ENCODE measurements at regions not wholly inside any gene's neighbourhood (a gene's known extent, or its start where the extent isn't known, plus 50 kb on each side); places are given as distances from the start of the nearest gene placed in this dataset.

GRCh38 chr11:76721755-76722677, 51.5 kb upstream of the LRRC32 start:
- TF ChIP-seq ZNF274 (IDR thresholded peaks at IDR 0.05; ENCODE audit: low read depth, low read length), result no peak
- TF ChIP-seq POLR2A (IDR thresholded peaks at IDR 0.05; ENCODE audit: borderline replicate concordance, extremely low read depth, insufficient read depth, insufficient read length), result no peak
- TF ChIP-seq CTCF (IDR thresholded peaks at IDR 0.05 in 2 of 3, conservative IDR thresholded peaks at IDR 0.05 in 1 of 3; ENCODE audit: borderline replicate concordance in 1 of 3, insufficient read depth in 1 of 3, low read depth in 2 of 3, low read length in 2 of 3), result peak; percentile 77 to 95 (median 88)
- no peak for TF ChIP-seq SP1 (IDR thresholded peaks at IDR 0.05; ENCODE audit: low read depth)
- no peak for TF ChIP-seq SRF (IDR thresholded peaks at IDR 0.05; ENCODE audit: low read depth)
- no peak for TF ChIP-seq EGR1 (IDR thresholded peaks at IDR 0.05; ENCODE audit: low read depth)
- no peak for TF ChIP-seq MAX (IDR thresholded peaks at IDR 0.05)
- TF ChIP-seq EZH2 (IDR thresholded peaks at IDR 0.05), result no peak
- no peak for TF ChIP-seq ELF1 (IDR thresholded peaks at IDR 0.05; ENCODE audit: borderline replicate concordance, low read depth)
- no peak for TF ChIP-seq TCF7L2 (IDR thresholded peaks at IDR 0.05; ENCODE audit: borderline replicate concordance, extremely low read depth, insufficient read depth, insufficient read length)
- no peak for TF ChIP-seq POLR2AphosphoS5 (IDR thresholded peaks at IDR 0.05; ENCODE audit: low read depth, low read length)
